ENCODE measurements at regions not wholly inside any gene's neighbourhood (a gene's known extent, or its start where the extent isn't known, plus 50 kb on each side); places are given as distances from the start of the nearest gene placed in this dataset.

GRCh38 chr7:156397249-156397648, 243.3 kb upstream of the RNF32 start:
- TF ChIP-seq ARNT (IDR thresholded peaks at IDR 0.05) = no peak
- TF ChIP-seq FOXK2 (IDR thresholded peaks at IDR 0.05) = no peak
- no peak for TF ChIP-seq NFRKB (IDR thresholded peaks at IDR 0.05)
- no peak for TF ChIP-seq PKNOX1 (IDR thresholded peaks at IDR 0.05)
- TF ChIP-seq FOXA1 (IDR thresholded peaks at IDR 0.05) = no peak
